HT1080 (cell line): ENCODE measurements at regions not wholly inside any gene's neighbourhood (a gene's known extent, or its start where the extent isn't known, plus 50 kb on each side); places are given as distances from the start of the nearest gene placed in this dataset.

Experiments used
- DNase-seq: peaks from one replicate; pipeline ENCODE4 v3.0.0-alpha.2; 2015; ENCODE audit warnings: low read depth

DNA sequence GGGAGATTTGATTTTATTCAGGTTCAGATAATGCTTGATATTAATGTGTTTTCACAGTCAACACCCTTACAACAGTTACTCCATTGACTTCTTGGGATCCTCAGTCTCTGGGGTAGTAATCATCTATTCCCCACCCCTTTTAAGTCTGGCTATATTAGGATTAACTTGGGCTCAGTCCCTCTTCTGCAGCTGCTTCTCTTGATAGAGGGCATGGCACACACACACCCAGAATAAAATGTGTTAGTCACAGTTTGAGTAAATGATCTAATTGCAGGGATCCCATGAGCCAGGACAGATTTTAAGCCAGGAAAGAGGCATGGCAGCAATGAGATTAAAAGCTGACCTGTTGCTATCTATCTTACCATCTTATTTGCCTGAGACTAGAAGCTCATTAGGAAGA is 53.7 kb upstream of the VLDLR start:
- DNase-seq: no peak

DNA sequence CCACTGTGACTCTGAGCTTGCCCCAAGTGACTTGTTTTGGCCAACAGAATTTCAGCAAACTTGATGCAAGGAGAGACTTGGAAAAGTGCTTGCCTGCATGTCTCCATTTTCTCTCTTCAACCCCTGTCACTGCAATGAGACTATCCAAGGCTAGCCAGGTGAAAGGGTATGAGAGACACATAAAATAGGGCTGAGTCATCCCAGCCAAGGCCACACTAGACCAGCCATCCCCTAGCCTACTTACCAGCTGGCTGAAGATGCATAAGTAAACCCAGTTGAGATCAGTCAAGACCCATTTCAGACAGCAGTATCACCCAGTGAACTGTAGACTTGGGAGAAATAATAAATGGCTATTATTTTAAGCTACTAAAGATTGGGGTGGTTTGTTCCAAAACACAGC is 52.9 kb upstream of the VLDLR start:
- DNase-seq: no peak

DNA sequence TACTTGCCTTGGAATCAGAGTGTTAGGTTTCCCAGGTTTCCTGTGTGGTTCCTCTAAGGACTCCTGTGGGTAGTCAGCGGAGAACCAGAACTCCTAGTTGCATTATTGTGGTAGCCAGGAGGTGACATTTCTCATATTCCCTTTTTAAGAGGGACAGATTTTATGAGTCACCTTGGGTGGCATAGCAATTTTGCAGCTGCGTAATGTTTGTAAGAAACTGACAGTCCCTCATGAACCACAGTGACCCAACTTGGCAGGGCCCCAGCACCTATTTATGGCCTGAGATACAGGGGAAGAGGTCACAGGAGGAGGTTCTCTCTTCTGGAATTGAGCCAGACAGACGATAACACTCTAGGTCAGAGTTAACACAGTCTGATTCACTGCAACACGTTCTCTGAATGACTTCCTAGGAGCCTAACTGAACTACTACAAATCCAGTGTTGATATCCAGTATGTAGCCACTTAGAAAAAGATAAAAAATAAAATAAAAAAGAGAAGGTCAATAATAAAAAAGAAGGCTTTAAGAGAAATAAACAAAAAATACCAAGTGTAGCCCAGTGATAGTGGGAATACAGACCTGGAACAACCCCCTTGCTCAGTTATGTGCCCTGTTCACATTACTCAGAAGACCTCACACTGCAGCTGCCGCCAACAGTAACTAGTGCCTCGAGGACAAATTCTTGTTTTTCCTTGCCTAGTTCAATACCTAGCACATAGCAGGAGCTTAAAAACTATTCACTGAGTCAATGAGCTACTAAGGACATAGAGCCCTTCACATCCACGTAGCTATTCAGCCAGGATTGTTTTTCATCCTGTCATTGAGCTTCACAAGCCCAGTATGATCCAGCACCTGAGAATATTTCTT is 50.7 kb upstream of the VLDLR start:
- peak; percentile 93 for DNase-seq
